ENCODE measurements at regions not wholly inside any gene's neighbourhood (a gene's known extent, or its start where the extent isn't known, plus 50 kb on each side); places are given as distances from the start of the nearest gene placed in this dataset.

DNA sequence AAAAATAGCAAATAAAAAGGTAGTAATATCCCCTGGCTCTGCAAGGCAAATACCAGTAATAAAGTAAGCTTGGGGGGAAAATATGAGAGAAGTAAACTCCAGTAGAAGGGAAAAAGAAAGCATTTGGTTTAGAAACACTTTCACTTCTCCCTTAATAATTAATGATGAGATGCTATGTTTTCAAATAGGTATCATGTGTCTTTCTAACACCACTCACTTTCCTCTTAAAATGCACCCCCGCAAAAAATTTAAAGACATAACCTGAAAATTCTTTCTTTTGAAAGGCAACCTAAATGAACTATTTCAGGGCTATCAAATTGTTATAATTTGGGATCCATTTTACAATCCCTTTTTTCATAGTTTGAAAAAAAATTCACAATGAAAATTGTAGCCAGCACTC is 240.3 kb downstream of the SNX10 start:
- no peaks in the 10 kb centered on the region for H3K9me3 ChIP-seq
- no peak overlapping the region for H3K9ac ChIP-seq (ENCODE audit: low read depth in 2 of 2, low read length in 2 of 2)
- no peak for DNase-seq
- no peaks in the 10 kb centered on the region for H3K36me3 ChIP-seq
- no peaks in the 10 kb centered on the region for H3K4me1 ChIP-seq
- intact Hi-C loops (cut with DNase I): no loop called here
- H3K27ac ChIP-seq: no peak overlapping the region
- TF ChIP-seq, protein P1, sequence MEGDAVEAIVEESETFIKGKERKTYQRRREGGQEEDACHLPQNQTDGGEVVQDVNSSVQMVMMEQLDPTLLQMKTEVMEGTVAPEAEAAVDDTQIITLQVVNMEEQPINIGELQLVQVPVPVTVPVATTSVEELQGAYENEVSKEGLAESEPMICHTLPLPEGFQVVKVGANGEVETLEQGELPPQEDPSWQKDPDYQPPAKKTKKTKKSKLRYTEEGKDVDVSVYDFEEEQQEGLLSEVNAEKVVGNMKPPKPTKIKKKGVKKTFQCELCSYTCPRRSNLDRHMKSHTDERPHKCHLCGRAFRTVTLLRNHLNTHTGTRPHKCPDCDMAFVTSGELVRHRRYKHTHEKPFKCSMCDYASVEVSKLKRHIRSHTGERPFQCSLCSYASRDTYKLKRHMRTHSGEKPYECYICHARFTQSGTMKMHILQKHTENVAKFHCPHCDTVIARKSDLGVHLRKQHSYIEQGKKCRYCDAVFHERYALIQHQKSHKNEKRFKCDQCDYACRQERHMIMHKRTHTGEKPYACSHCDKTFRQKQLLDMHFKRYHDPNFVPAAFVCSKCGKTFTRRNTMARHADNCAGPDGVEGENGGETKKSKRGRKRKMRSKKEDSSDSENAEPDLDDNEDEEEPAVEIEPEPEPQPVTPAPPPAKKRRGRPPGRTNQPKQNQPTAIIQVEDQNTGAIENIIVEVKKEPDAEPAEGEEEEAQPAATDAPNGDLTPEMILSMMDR (IDR thresholded peaks at IDR 0.05): no peak
- no peaks in the 10 kb centered on the region for H3K27me3 ChIP-seq
- no peak overlapping the region for H3K4me3 ChIP-seq

DNA sequence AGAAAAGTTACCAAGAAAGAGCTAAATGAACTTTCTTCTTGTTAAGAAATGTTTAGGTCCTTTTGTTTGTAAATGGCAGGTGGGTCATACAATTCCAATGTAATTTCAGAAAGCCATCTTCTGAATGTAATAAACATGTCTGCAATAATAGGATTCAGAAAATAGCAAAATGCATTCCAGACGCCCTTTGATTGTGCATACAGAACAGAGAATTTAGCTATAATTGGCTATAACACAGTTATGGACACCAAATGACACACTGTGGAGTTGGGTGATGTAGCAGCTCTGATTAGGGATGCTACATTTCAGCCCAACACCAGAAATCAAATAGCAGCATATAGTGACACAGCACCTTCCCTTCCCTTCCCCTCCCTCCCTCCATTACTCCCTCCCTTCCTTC is 240.8 kb downstream of the SNX10 start:
- intact Hi-C loops (cut with DNase I): no loop called here
- no peaks in the 10 kb centered on the region for H3K9me3 ChIP-seq
- H3K4me3 ChIP-seq: no peak overlapping the region
- no peaks in the 10 kb centered on the region for H3K27me3 ChIP-seq
- H3K36me3 ChIP-seq: no peaks in the 10 kb centered on the region
- TF ChIP-seq, protein P1 (IDR thresholded peaks at IDR 0.05): no peak
- no peak for DNase-seq
- no peaks in the 10 kb centered on the region for H3K4me1 ChIP-seq
- H3K9ac ChIP-seq (ENCODE audit: low read depth in 2 of 2, low read length in 2 of 2): no peak overlapping the region
- H3K27ac ChIP-seq: no peak overlapping the region

DNA sequence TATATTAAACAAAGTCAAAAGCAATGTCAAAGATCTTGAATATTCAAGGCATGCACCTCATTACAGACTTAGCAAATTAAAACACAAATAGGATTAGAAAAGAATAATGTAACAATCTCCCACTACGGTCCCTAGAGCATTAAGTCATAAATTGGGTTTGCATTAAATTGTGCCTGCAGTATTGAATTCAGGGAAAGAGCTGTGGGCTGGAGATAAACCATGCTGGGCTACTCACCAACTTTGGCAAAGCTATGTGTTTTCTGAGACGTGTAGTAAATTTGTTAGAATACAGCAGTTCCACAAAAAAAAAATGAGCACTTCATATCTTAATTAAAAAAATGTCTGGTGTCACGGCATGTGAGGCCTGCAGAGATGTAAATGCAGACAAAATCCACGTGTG is 241.6 kb downstream of the SNX10 start:
- intact Hi-C loops (cut with DNase I): no loop called here
- TF ChIP-seq, protein P1 (IDR thresholded peaks at IDR 0.05): no peak
- H3K9me3 ChIP-seq: no peaks in the 10 kb centered on the region

DNA sequence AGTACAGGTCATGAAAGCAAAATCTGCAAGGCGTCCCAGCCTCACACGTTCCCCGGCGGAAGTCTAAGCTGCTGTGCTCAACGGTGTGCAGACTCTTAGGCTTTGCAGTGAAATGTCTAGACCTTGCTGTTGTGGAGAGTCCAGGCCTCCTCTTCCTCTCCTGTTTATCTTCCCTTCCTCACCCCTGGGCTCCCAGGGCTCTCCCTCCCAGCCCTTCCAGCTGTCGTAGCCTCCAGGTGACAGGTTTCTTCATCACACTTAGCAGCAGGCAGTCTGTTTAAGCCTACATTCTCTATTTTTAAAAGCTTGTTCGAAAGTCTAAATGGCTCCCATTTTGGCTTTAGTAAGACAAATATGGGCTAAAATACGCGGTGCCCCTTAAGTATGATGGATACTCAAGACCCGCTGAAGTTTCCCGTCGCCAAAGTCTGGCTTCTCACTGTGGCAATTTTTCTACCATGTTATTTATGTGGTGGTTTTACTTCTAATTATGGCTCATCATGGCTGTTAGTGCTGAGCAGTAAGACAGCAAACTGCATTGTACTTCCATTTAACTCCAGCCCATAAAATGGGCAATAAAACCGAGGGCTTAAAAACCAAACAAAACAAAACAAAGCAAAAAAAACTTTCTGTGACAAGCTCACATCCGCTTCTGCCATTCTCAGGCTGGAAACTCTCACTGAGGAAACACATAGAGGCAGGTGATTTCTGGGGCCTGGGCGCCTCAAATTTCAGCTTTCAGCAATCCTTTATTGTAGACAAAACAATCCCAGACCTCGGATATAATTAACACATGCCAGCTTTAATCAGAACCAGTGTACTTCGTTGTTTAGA is 243.2 kb downstream of the SNX10 start:
- DNase-seq: no peak
- TF ChIP-seq, protein P1 (IDR thresholded peaks at IDR 0.05): no peak
- Histone ChIP-seq H3K27me3 (no peaks in the 10 kb centered on the region), H3K9ac (ENCODE audit: low read depth in 2 of 2, low read length in 2 of 2) (no peak overlapping the region), H3K4me3 (no peak overlapping the region), H3K27ac (no peak overlapping the region), H3K9me3 (no peaks in the 10 kb centered on the region), H3K36me3 (no peaks in the 10 kb centered on the region), H3K4me1 (no peaks in the 10 kb centered on the region)
- intact Hi-C loops (cut with DNase I): no loop called here

More for the DNA sequence above, 241.6 kb downstream of the SNX10 start:
- DNase-seq: no peak
- H3K27ac ChIP-seq: no peak overlapping the region
- H3K36me3 ChIP-seq: no peaks in the 10 kb centered on the region
- no peak overlapping the region for H3K4me3 ChIP-seq
- H3K27me3 ChIP-seq: no peaks in the 10 kb centered on the region
- H3K9ac ChIP-seq (ENCODE audit: low read depth in 2 of 2, low read length in 2 of 2): no peak overlapping the region
- no peaks in the 10 kb centered on the region for H3K4me1 ChIP-seq

DNA sequence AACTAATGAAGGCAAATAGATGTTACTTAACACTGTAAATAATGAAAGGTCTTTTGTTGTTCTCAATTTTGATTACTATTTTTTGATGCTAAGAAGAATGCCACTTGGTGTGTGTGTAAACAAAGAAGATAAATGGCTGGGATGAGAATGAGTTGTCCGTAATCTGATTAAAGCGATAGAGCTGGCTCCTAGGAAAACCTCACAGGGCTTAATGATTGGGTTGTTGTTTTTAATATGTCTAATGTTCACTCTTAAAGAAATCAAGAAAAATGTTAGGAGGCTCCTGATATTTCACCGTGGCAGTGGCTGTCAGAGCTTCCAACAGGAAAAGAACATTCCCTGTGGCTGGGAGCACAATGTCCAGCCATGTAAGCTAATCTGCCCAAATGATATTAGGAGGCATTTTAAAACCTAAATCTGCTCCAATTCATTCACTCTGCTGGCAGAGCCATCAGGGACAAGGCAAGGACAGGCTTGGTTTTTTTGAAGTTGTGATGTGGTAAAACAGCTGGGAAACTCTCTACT is 243.9 kb downstream of the SNX10 start:
- H3K36me3 ChIP-seq: no peaks in the 10 kb centered on the region
- H3K27me3 ChIP-seq: no peaks in the 10 kb centered on the region
- intact Hi-C loops (cut with DNase I): no loop called here
- H3K4me1 ChIP-seq: no peaks in the 10 kb centered on the region
- H3K9me3 ChIP-seq: no peaks in the 10 kb centered on the region
- H3K4me3 ChIP-seq: no peak overlapping the region
- DNase-seq: no peak
- TF ChIP-seq, protein P1 (IDR thresholded peaks at IDR 0.05): no peak
- H3K9ac ChIP-seq (ENCODE audit: low read depth in 2 of 2, low read length in 2 of 2): no peak overlapping the region
- H3K27ac ChIP-seq: no peak overlapping the region
